ENCODE measurements at regions not wholly inside any gene's neighbourhood (a gene's known extent, or its start where the extent isn't known, plus 50 kb on each side); places are given as distances from the start of the nearest gene placed in this dataset.

GRCh38 chr13:70884196-70884595, 775.9 kb upstream of the KLHL1 start:
- TF ChIP-seq CTCF (IDR thresholded peaks at IDR 0.05) (no peak), EP300 (IDR thresholded peaks at IDR 0.05) (no peak)

Measured in tibial nerve (tissue), 4 donors.